ENCODE measurements at regions not wholly inside any gene's neighbourhood (a gene's known extent, or its start where the extent isn't known, plus 50 kb on each side); places are given as distances from the start of the nearest gene placed in this dataset.

GRCh38 chr5:25094219-25094618, 449.4 kb upstream of the CDH10 start:
- no peaks in the 10 kb centered on the region for H3K27me3 ChIP-seq (ENCODE audit: insufficient read depth, poor library complexity, severe bottlenecking)
- no peak for TF ChIP-seq POLR2AphosphoS5 (IDR thresholded peaks at IDR 0.05; ENCODE audit: low read depth)
- TF ChIP-seq REST (IDR thresholded peaks at IDR 0.05; ENCODE audit: insufficient replicate concordance, low read depth) = no peak
- TF ChIP-seq CTCF (IDR thresholded peaks at IDR 0.05; ENCODE audit: insufficient read depth, low read length) = no peak
- no peak for TF ChIP-seq GABPA (IDR thresholded peaks at IDR 0.05; ENCODE audit: low read depth)
- no peak for TF ChIP-seq SPI1 (IDR thresholded peaks at IDR 0.05; ENCODE audit: borderline replicate concordance, low read depth)
- DNase-seq (ENCODE audit: low read depth in 1 of 2, low spot score in 1 of 2) = no peak
- H3K4me3 ChIP-seq (replicated peaks; ENCODE audit: insufficient read depth, low read length) = no peak overlapping the region
- H3K27ac ChIP-seq (replicated peaks) = no peak overlapping the region

GRCh38 chr5:25091921-25092320, 447.1 kb upstream of the CDH10 start:
- DNase-seq (ENCODE audit: low read depth in 1 of 2, low spot score in 1 of 2) = no peak
- Histone ChIP-seq H3K27me3 (ENCODE audit: insufficient read depth, poor library complexity, severe bottlenecking) (no peaks in the 10 kb centered on the region), H3K27ac (replicated peaks) (no peak overlapping the region), H3K4me3 (replicated peaks; ENCODE audit: insufficient read depth, low read length) (no peak overlapping the region)
- TF ChIP-seq GABPA (IDR thresholded peaks at IDR 0.05; ENCODE audit: low read depth) (no peak), POLR2AphosphoS5 (IDR thresholded peaks at IDR 0.05; ENCODE audit: low read depth) (no peak), CTCF (IDR thresholded peaks at IDR 0.05; ENCODE audit: insufficient read depth, low read length) (no peak), REST (IDR thresholded peaks at IDR 0.05; ENCODE audit: insufficient replicate concordance, low read depth) (no peak)

GRCh38 chr5:25090854-25091253, 446.1 kb upstream of the CDH10 start:
- TF ChIP-seq REST (IDR thresholded peaks at IDR 0.05; ENCODE audit: insufficient replicate concordance, low read depth) = no peak
- TF ChIP-seq POLR2AphosphoS5 (IDR thresholded peaks at IDR 0.05; ENCODE audit: low read depth) = no peak
- TF ChIP-seq GABPA (IDR thresholded peaks at IDR 0.05; ENCODE audit: low read depth) = no peak
- TF ChIP-seq CTCF (IDR thresholded peaks at IDR 0.05; ENCODE audit: insufficient read depth, low read length) = no peak
- no peaks in the 10 kb centered on the region for H3K27me3 ChIP-seq (ENCODE audit: insufficient read depth, poor library complexity, severe bottlenecking)
- no peak overlapping the region for H3K27ac ChIP-seq (replicated peaks)
- no peak overlapping the region for H3K4me3 ChIP-seq (replicated peaks; ENCODE audit: insufficient read depth, low read length)
- no peak for DNase-seq (ENCODE audit: low read depth in 1 of 2, low spot score in 1 of 2)

Measured in HL-60 (cell line).